ENCODE measurements at regions not wholly inside any gene's neighbourhood (a gene's known extent, or its start where the extent isn't known, plus 50 kb on each side); places are given as distances from the start of the nearest gene placed in this dataset.
A peak's percentile ranks its signal among the peaks of the same experiment; 100 is the strongest.

DNA sequence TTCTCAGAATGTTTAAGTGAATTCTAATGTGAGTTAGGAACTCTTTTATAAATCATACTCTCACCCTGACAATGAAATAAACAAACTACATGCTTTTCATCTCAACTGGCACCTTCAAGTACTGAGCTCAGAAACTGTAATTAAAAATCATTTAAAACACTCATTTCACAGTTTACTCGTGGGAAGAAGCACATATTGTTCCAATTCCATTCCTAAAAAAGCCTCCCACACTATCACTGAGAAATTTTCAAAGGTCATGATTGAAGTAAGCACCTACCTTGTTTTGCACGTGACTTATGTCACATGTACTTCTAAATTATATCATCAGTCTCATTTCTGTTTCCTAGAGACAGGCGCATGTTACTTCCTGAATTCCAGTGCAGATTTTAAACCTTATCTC is 678.1 kb upstream of the SLC8A1 start:
- SMC1A ChIA-PET (ENCODE audit: uncharacterized antibody, unreplicated experiment), result no interaction called here

More for the DNA sequence above, 678.1 kb upstream of the SLC8A1 start:
- no peak overlapping the region for H3K4me2 ChIP-seq (ENCODE audit: control insufficient read depth, insufficient read depth)
- H3K27me3 ChIP-seq (replicated peaks in 1 of 2; ENCODE audit: control insufficient read depth in 2 of 2, insufficient read depth in 2 of 2, low read length in 1 of 2), result no peaks in the 10 kb centered on the region
- intact Hi-C loops (cut with micrococcal nuclease; ENCODE audit: unreplicated experiment) (no loop called here), in situ Hi-C loops (cut with MboI) (no loop called here)
- no peaks in the 10 kb centered on the region for H3K9me3 ChIP-seq (replicated peaks; ENCODE audit: control insufficient read depth, insufficient read depth, low read length)
- ATAC-seq, result no peak
- FAIRE-seq, result no peak
- BruUV-seq (replicated peaks), result no TSS peak
- H3K79me2 ChIP-seq (ENCODE audit: control insufficient read depth, insufficient read depth, low read length), result no peaks in the 10 kb centered on the region
- WGBS (ENCODE audit: insufficient coverage, insufficient replicate concordance, low lambda C conversion rate, missing lambda C conversion rate), result 9% methylated on average over 3 of the region's 3 CpGs
- DNase-seq (ENCODE audit: low read depth, low spot score), result no peak
- ChIA-PET CTCF (no interaction called here), POLR2A (no interaction called here), RAD21 (ENCODE audit: unreplicated experiment) (no interaction called here)
- TF ChIP-seq RAD51 (IDR thresholded peaks at IDR 0.05), result 0 out of 2 replicates have a peak, but pooled peaks have one; percentile 31
- no peak for TF ChIP-seq NR2C1 (IDR thresholded peaks at IDR 0.05)
- TF ChIP-seq, protein P1, sequence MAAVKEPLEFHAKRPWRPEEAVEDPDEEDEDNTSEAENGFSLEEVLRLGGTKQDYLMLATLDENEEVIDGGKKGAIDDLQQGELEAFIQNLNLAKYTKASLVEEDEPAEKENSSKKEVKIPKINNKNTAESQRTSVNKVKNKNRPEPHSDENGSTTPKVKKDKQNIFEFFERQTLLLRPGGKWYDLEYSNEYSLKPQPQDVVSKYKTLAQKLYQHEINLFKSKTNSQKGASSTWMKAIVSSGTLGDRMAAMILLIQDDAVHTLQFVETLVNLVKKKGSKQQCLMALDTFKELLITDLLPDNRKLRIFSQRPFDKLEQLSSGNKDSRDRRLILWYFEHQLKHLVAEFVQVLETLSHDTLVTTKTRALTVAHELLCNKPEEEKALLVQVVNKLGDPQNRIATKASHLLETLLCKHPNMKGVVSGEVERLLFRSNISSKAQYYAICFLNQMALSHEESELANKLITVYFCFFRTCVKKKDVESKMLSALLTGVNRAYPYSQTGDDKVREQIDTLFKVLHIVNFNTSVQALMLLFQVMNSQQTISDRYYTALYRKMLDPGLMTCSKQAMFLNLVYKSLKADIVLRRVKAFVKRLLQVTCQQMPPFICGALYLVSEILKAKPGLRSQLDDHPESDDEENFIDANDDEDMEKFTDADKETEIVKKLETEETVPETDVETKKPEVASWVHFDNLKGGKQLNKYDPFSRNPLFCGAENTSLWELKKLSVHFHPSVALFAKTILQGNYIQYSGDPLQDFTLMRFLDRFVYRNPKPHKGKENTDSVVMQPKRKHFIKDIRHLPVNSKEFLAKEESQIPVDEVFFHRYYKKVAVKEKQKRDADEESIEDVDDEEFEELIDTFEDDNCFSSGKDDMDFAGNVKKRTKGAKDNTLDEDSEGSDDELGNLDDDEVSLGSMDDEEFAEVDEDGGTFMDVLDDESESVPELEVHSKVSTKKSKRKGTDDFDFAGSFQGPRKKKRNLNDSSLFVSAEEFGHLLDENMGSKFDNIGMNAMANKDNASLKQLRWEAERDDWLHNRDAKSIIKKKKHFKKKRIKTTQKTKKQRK (IDR thresholded peaks at IDR 0.05; ENCODE audit: low read depth, low read length), result no peak
- TF ChIP-seq ZZZ3 (IDR thresholded peaks at IDR 0.05; ENCODE audit: control insufficient read depth, insufficient read length, low read depth), result no peak
- no peak for TF ChIP-seq EGR1 (IDR thresholded peaks at IDR 0.05; ENCODE audit: borderline replicate concordance in 1 of 2, low read depth in 2 of 2, low read length in 2 of 2)
- TF ChIP-seq, protein P2, sequence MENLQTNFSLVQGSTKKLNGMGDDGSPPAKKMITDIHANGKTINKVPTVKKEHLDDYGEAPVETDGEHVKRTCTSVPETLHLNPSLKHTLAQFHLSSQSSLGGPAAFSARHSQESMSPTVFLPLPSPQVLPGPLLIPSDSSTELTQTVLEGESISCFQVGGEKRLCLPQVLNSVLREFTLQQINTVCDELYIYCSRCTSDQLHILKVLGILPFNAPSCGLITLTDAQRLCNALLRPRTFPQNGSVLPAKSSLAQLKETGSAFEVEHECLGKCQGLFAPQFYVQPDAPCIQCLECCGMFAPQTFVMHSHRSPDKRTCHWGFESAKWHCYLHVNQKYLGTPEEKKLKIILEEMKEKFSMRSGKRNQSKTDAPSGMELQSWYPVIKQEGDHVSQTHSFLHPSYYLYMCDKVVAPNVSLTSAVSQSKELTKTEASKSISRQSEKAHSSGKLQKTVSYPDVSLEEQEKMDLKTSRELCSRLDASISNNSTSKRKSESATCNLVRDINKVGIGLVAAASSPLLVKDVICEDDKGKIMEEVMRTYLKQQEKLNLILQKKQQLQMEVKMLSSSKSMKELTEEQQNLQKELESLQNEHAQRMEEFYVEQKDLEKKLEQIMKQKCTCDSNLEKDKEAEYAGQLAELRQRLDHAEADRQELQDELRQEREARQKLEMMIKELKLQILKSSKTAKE (IDR thresholded peaks at IDR 0.05; ENCODE audit: low read depth, poor library complexity, severe bottlenecking), result no peak
- no peaks in the 10 kb centered on the region for H3K36me3 ChIP-seq (ENCODE audit: control insufficient read depth in 2 of 2, insufficient read depth in 2 of 2, low read length in 1 of 2)
- no peaks in the 10 kb centered on the region for H4K20me1 ChIP-seq (ENCODE audit: control insufficient read depth, insufficient read depth)
- no peaks in the 10 kb centered on the region for H3K4me1 ChIP-seq (ENCODE audit: control insufficient read depth, insufficient read depth, low read length)
- H2AFZ ChIP-seq (ENCODE audit: control insufficient read depth, low read depth, low read length), result no peak overlapping the region
- no peak overlapping the region for H3K4me3 ChIP-seq
- H3K27ac ChIP-seq (ENCODE audit: control insufficient read depth, insufficient read depth), result no peak overlapping the region
- H3K9ac ChIP-seq (ENCODE audit: control insufficient read depth, insufficient read depth, low read length), result no peak overlapping the region

All from GM12878 (cell line).